HG02840 (cell line): ENCODE measurements at regions not wholly inside any gene's neighbourhood (a gene's known extent, or its start where the extent isn't known, plus 50 kb on each side); places are given as distances from the start of the nearest gene placed in this dataset.

Experiments used
- ATAC-seq: cut with Tn5 transposase; IDR thresholded peaks from one replicate; pipeline ENCODE4 v1.9.1; 2021; ENCODE audit warnings: mild to moderate bottlenecking, moderate library complexity, moderate number of reproducible peaks; ENCODE audit not compliant: unreplicated experiment, low FRiP score

- no peak for ATAC-seq
Measured at GRCh38 chr5:74363603-74364205, 276.8 kb downstream of the ENC1 start.

DNA sequence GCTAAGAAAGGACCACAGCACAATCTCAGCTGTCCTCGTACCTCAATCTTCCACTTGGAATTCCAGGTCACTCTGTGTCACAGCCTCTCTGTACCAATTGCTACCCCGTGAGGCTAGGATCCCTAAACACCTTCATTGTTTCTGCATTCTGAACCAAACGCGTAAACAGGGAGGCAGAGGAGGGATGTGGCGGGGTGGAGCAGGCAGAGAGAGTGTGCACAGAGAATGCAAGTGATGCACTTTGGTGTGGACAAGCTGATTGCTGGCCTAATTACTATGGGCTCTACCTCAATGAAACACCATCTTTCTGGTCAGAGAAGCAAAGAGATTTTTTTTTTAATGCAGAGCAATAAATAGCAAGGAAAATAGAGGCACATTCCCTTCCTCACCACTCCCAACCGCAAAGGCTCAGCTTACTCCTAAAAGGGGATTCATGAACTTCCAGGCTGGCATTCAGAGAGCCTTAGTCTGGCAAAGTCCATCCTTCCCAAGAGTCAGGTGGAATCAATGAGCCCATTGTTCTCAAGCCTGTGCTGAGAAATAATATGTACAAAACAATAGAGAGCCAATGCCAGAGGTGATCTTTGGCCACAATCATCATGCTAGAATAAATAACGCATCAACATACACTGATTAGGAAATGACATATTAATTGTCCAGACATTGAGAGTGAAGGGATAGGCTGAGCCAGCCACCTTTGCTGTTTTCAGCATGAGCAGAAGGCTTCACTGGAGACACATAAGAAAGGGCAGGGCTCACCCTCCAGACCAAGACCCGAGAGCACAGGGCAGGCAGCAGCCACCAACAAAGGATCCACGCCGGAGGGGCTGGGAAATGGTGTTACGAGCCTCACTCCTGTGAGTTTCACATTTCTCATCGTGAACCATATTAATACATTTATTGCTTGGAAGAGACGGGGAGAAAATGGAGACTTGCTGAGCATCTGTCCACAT is 278.8 kb downstream of the ENC1 start:
- no peak for ATAC-seq

GRCh38 chr5:74360535-74361210 is 279.9 kb downstream of the ENC1 start:
- no peak for ATAC-seq

- ATAC-seq, result no peak
Measured at GRCh38 chr5:74357827-74358226, 282.7 kb downstream of the ENC1 start.

- no peak for ATAC-seq
Measured at GRCh38 chr5:74356009-74356695, 284.4 kb downstream of the ENC1 start.

DNA sequence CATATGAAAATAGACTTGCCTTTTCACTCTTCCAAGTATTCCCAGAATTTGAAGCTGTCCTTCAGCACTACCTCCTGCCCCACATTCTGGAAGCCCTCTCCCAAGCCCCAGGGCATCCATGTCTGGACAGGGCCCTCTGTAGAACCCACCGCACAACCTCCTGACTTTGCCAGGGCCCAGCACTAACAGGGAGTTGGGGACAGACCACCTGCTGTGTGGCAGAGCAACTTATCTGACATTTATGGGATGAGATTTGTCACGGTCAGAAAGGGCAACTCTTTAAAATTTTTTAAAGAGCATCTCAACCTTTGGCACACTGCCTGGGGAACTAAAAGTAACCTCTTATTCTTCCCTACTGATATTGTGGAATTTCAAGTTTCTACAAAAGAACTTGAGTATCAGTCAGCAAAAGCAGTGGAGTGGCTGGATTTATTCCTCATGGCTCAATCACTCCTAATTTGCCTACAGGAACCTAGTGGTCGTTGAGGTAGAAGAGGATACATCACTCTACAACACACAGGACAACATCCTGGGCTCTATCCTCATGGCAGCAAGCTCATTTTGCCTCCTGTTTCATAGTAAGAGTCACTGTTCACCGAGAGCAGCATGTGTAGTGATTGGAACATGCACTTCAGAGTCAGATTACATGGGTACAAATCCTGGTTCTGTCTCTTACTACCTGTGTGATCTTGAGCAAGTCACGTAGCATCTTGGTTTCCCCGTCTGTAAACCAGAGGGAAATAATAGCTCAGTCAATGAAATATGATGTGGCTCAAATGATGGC is 285.3 kb downstream of the ENC1 start:
- no peak for ATAC-seq

DNA sequence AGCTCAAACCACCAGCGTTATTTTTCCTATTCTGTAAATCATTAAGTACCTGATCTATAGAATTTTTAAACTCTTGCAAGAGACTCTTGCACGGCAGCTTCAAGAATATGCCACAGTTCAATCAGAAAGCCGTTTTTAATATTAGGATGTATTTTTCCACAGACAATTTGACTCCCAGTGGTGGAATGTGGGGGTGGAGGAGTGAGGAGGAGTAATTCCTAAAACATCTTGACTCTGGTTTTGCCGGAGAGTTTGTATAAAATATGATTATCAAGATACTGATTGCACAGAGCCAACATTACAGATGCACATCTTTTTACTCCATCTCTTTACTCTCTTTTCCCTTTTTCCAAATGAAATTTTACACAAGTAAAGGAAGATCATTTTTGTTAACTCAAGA is 288.3 kb downstream of the ENC1 start:
- no peak for ATAC-seq

- ATAC-seq, result no peak
Measured at GRCh38 chr5:74342948-74343682, 297.4 kb downstream of the ENC1 start.

DNA sequence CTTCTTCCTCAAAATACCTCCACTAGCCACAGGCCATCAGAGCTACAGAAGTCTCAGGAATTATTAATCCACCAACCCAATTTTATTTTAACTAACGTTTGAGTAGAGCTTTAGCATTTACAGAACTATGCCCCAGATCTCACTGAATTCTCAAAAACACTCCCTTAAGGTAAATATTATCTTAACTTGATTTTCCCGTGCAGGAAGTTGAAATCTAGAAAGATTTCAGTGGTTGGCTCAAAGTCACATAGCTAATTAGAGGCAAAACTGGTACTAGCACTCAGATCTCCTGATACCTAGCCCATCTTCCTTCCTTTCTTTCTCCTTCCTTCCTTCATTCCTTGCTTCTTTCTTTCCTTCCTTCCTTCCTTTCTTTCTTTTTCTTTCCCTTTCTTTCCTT is 298.3 kb downstream of the ENC1 start:
- no peak for ATAC-seq

GRCh38 chr5:74341221-74341620 is 299.3 kb downstream of the ENC1 start:
- ATAC-seq, result no peak

GRCh38 chr5:74340476-74340875 is 300.1 kb downstream of the ENC1 start:
- no peak for ATAC-seq

DNA sequence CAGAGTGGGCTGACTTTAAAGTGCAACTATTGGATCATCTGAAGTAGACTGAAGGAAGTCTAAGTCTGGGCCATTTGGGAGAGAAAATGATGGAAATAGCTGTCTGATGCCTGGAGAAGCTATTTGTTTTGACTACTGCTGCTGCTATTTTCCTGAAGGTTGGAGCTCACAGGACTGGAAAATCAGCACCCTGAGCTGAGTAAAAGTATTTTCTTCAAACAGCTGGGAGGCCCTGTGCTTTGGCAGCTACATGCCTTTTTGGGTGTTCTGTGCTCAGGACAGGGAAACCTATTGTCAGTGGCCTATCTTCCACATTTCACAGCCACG is 302.6 kb downstream of the ENC1 start:
- no peak for ATAC-seq

GRCh38 chr5:74337254-74337983 is 303.1 kb downstream of the ENC1 start:
- no peak for ATAC-seq

GRCh38 chr5:74336297-74336696 is 304.2 kb downstream of the ENC1 start:
- no peak for ATAC-seq

DNA sequence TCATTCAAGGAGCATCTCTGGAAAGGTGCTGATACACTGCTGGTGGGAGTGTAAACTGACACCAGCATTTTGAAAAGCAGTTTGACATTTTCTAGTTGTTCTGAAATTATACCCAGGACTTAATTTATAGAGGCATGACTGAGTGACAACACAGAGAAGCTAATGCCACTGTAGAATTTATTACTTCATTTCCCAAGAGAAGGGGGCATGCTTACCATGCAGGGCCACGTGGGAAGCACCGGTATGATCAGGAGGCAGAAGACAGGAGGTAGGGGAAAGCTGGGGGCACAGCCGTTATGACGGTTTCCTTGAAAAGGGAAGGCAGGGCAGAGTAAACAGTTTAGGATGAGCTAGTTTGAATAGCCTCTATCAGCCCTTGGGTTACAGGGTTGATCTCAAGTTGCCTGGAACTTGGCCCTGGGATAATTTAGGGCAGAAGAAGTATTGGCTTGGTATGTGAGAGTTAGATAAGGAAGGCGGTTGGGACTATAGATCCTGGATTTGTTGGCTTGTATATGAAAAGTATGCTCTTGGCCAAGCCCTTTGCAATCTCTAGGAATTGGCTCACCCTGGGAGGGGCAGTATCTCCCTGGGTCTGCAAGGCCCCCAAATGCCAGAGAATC is 305.7 kb downstream of the ENC1 start:
- ATAC-seq, result no peak

GRCh38 chr5:74334062-74334761 is 306.3 kb downstream of the ENC1 start:
- no peak for ATAC-seq

DNA sequence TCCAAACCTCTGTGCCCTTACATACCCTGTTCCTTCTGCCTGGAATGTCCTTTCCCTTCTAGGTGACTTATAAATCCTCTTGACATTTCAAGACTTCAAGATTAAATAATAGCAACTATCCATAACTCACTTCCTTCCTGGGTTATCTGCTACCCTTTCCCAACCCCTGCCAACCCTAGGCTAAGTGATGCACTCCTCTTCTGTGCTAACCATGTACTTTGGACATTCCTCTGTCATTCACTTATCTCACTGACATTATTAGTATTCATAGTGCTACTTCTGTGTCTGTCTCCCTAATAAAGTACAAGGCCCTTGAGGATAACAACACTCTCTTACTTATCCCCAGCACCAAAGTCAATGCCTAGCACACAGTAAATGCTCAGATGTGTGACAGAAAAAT is 307.1 kb downstream of the ENC1 start:
- no peak for ATAC-seq

GRCh38 chr5:74332682-74333081 is 307.8 kb downstream of the ENC1 start:
- ATAC-seq, result no peak
